Bronchial epithelial cell (primary cell): ENCODE measurements at regions not wholly inside any gene's neighbourhood (a gene's known extent, or its start where the extent isn't known, plus 50 kb on each side); places are given as distances from the start of the nearest gene placed in this dataset.

ENCODE experiments used
- DNase-seq: peaks from one replicate; pipeline ENCODE4 v3.0.0-alpha.2; 2010; ENCODE audit warnings: low read depth
- FAIRE-seq: peaks from 2 replicates; lab custom pipeline; 2011; peaks lifted over from hg19 to GRCh38; lab: Jason Lieb, UNC
- H3K27me3 ChIP-seq: 2 replicates; pipeline ENCODE4 v1.5.1; 2011; ENCODE audit warnings: low read length; ENCODE audit not compliant: control insufficient read depth, insufficient read depth
- H3K36me3 ChIP-seq: 2 replicates; pipeline ENCODE4 v1.5.1; 2011; ENCODE audit warnings: low read length; ENCODE audit not compliant: control insufficient read depth, insufficient read depth
- H3K4me3 ChIP-seq: 2 replicates; pipeline ENCODE4 v1.5.1; 2011; ENCODE audit warnings: mild to moderate bottlenecking, low read depth, low read length, control low read depth
- TF ChIP-seq, protein P1 (sequence below): IDR thresholded peaks from 2 replicates; pipeline ENCODE4 v1.5.1; 2011; ENCODE audit warnings: mild to moderate bottlenecking, moderate library complexity, low read length, control low read depth, inconsistent platforms; ENCODE audit not compliant: insufficient read depth, severe bottlenecking

DNA sequence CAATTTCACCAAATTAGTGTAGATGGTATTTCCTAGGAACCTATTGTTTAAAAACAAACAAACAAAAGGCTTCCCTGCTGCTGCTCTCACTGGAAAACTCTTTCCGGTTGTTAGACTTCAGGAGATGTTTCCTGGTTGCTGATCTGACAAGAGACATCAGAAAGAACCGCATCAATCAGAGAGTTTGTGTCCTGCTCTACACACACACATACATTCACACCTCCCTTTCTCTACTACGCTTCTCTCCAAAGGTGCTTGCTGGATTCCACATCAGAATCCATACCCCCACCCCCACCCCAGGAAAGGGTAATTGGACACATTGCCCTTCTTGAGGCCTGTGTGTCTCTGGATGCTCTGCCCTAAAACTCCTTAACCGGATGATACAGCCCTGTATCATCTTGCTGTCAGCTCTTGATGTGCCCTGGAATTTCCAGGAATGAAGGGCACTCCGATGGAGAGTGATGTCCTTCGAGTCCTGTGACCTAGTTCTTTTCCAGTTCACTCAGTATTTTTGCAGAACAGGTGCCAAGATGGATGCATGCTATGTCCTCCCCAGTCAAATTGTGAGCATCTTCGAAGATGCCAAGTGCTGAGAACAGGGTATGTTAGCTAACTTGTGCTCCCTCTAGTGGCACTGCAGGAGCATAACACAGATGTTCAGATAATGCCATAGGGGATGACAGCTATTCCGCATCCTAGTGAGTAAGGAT, 113.7 kb upstream of the SLC35F3 start:
- DNase-seq (peak; percentile 70), FAIRE-seq (peak; percentile 83)
- H3K36me3 ChIP-seq: no peaks in the 10 kb centered on the region
- no peak overlapping the region for H3K4me3 ChIP-seq
- TF ChIP-seq, protein P1, sequence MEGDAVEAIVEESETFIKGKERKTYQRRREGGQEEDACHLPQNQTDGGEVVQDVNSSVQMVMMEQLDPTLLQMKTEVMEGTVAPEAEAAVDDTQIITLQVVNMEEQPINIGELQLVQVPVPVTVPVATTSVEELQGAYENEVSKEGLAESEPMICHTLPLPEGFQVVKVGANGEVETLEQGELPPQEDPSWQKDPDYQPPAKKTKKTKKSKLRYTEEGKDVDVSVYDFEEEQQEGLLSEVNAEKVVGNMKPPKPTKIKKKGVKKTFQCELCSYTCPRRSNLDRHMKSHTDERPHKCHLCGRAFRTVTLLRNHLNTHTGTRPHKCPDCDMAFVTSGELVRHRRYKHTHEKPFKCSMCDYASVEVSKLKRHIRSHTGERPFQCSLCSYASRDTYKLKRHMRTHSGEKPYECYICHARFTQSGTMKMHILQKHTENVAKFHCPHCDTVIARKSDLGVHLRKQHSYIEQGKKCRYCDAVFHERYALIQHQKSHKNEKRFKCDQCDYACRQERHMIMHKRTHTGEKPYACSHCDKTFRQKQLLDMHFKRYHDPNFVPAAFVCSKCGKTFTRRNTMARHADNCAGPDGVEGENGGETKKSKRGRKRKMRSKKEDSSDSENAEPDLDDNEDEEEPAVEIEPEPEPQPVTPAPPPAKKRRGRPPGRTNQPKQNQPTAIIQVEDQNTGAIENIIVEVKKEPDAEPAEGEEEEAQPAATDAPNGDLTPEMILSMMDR: peak; percentile 84
- H3K27me3 ChIP-seq: no peaks in the 10 kb centered on the region

DNA sequence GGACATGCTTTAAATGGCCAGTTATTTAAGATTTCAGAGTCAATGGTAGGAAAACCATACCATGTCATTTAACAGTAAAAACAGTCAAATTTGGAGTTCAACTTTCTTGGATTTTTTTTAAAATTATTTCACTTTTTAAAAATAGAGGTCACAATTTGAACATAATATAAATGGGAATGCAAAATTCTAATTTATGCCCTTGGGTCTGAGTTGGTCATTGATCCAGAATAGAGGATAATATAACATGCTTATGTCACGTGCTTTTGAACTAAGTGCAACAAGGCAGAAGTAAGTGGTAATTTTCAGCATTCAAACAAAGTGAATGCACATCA, 113.1 kb upstream of the SLC35F3 start:
- TF ChIP-seq, protein P1: no peak
- FAIRE-seq: peak; percentile 58
- no peaks in the 10 kb centered on the region for H3K27me3 ChIP-seq
- no peak for DNase-seq
- no peak overlapping the region for H3K4me3 ChIP-seq
- H3K36me3 ChIP-seq: no peaks in the 10 kb centered on the region

DNA sequence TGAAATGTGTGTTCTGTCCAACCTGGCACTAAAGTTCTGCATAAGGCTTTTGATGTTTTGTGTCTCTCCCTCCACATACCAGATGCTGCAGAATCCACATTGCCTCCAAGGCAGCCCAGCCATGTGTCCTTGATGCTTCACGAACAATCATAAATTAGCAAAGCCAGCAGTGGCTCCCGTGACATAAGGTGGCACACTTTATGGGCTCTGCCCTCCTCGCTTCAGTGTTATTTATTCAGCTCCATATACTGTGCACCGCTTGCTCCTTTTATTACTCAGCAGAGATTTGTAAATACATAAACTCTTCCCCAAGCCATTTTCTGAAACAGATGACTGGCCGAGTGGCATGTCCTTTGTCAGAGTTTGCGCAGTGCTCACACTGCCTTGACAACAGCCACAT, 112.8 kb upstream of the SLC35F3 start:
- no peak overlapping the region for H3K4me3 ChIP-seq
- TF ChIP-seq, protein P1: no peak
- FAIRE-seq (no peak), DNase-seq (no peak)
- H3K27me3 ChIP-seq: no peaks in the 10 kb centered on the region
- H3K36me3 ChIP-seq: no peaks in the 10 kb centered on the region

DNA sequence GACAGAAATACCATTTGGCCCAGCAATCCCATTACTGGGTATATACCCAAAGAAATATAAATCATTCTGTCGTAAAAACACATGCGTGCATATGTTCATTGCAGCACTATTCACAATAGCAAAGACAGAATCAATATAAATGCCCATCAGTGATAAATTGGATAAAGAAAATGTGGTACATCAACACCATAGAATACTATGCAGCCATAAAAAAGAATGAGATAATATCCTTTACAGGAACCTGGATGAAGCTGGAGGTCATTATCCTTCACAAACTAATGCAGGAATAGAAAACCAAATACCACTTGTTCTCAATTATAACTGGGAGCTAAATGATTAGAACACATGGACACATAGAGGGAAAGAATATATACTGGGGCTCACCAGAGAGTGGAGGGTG, 109.6 kb upstream of the SLC35F3 start:
- TF ChIP-seq, protein P1: no peak
- FAIRE-seq: no peak

DNA sequence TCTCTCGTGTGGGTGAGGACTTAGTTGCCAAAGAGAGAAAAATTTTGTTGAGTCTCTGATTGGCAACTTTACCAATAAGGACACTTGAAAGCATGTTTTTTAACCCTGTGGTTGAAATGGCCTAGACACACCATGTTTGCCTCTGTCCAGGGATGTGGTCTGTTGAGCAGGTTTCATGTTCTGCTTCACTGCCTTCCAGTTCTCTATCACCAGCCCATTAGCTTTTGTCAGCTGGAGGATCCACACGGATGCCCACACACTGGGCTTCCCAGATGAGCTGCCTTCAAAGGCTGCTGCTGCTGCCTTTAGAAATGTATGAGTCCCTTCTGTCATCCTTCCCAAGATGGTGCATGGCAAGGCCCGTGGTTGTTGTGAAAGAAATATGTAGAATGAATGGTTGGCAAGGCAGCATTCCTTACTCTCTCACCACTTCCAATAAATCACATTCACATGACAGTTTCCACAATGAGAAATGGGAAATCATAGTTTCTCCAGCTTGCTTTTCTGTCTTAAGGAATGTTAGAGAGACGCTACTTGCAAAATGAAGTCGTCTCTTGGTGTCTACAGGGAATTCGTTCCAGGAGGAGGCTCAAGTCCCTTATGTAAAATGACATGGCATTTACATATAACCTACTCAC, 108.2 kb upstream of the SLC35F3 start:
- no peaks in the 10 kb centered on the region for H3K36me3 ChIP-seq
- no peak overlapping the region for H3K4me3 ChIP-seq
- TF ChIP-seq, protein P1: no peak
- FAIRE-seq (no peak), DNase-seq (no peak)
- no peaks in the 10 kb centered on the region for H3K27me3 ChIP-seq

More for the DNA sequence above, 109.6 kb upstream of the SLC35F3 start:
- Histone ChIP-seq H3K36me3 (no peaks in the 10 kb centered on the region), H3K27me3 (no peaks in the 10 kb centered on the region), H3K4me3 (no peak overlapping the region)
- DNase-seq: no peak
